ENCODE measurements at regions not wholly inside any gene's neighbourhood (a gene's known extent, or its start where the extent isn't known, plus 50 kb on each side); places are given as distances from the start of the nearest gene placed in this dataset.
"Not testable (repeated sequence)": the region's sequence is repeated elsewhere in the genome, so short reads cannot be mapped to it uniquely, and the experiment has no call there.

GRCh38 chr6:44723439-44724197 is 336.1 kb downstream of the CDC5L start:
- FAIRE-seq = no peak

GRCh38 chr6:44725070-44725469 is 337.6 kb downstream of the CDC5L start:
- no peak for FAIRE-seq

GRCh38 chr6:44727651-44728630 is 340.4 kb downstream of the CDC5L start:
- no peak for FAIRE-seq

GRCh38 chr6:44730771-44731391 is 343.4 kb downstream of the CDC5L start:
- no peak for FAIRE-seq

GRCh38 chr6:44731485-44732095 is 344.1 kb downstream of the CDC5L start:
- no peak for FAIRE-seq

- no peak for FAIRE-seq
These were observed 344.7 kb downstream of the CDC5L start for GRCh38 chr6:44732243-44732642.

- no peak for FAIRE-seq
These were observed 345.6 kb downstream of the CDC5L start for GRCh38 chr6:44733126-44733525.

GRCh38 chr6:44733868-44734267 is 346.4 kb downstream of the CDC5L start:
- no peak for FAIRE-seq

- no peak for FAIRE-seq
These were observed 347.6 kb downstream of the CDC5L start for GRCh38 chr6:44734886-44735629.

- no peak for FAIRE-seq
These were observed 348.1 kb downstream of the CDC5L start for GRCh38 chr6:44735630-44735963.

GRCh38 chr6:44737341-44737740 is 349.8 kb downstream of the CDC5L start:
- FAIRE-seq = no peak

GRCh38 chr6:44737829-44738528 is 350.5 kb downstream of the CDC5L start:
- FAIRE-seq = no peak

GRCh38 chr6:44738601-44739146 is 351.2 kb downstream of the CDC5L start:
- no peak for FAIRE-seq

- no peak for FAIRE-seq
These were observed 351.7 kb downstream of the CDC5L start for GRCh38 chr6:44739181-44739580.

GRCh38 chr6:44740566-44741120 is 353.1 kb downstream of the CDC5L start:
- FAIRE-seq = no peak

GRCh38 chr6:44742201-44742600 is 354.7 kb downstream of the CDC5L start:
- FAIRE-seq = no peak

GRCh38 chr6:44742828-44743372 is 355.4 kb downstream of the CDC5L start:
- no peak for FAIRE-seq

- not testable (repeated sequence) for FAIRE-seq
These were observed 372.6 kb downstream of the CDC5L start for GRCh38 chr6:44760116-44760515.

- FAIRE-seq = no peak
These were observed 373.5 kb downstream of the CDC5L start for GRCh38 chr6:44761046-44761445.

GRCh38 chr6:44762496-44762895 is 375.0 kb downstream of the CDC5L start:
- no peak for FAIRE-seq
